Activated naive CD8-positive, alpha-beta T cell treated with anti-CD3 and anti-CD28 coated beads, Interleukin-2, amount 50 U/mL, for 24 hours (primary cell): ENCODE measurements at regions not wholly inside any gene's neighbourhood (a gene's known extent, or its start where the extent isn't known, plus 50 kb on each side); places are given as distances from the start of the nearest gene placed in this dataset.

Experiments used
- ATAC-seq: fragments of 150-1000 bp; cut with Tn5 transposase; one replicate; pipeline ENCODE4 v1.10.0; 2021
- DNase-seq: peaks from one replicate; pipeline ENCODE4 v3.0.0; 2021
- H3K27ac Mint-ChIP-seq: one replicate; pipeline ENCODE4 v1.8.0; 2021; ENCODE audit warnings: mild to moderate bottlenecking, mixed read lengths
- H3K27me3 Mint-ChIP-seq: one replicate; pipeline ENCODE4 v1.8.0; 2021; ENCODE audit warnings: mixed read lengths
- H3K36me3 Mint-ChIP-seq: one replicate; pipeline ENCODE4 v1.8.0; 2021; ENCODE audit warnings: low read depth, mixed read lengths
- H3K4me1 Mint-ChIP-seq: one replicate; pipeline ENCODE4 v1.8.0; 2021; ENCODE audit warnings: mixed read lengths
- H3K4me3 Mint-ChIP-seq: one replicate; pipeline ENCODE4 v1.8.0; 2021; ENCODE audit warnings: mild to moderate bottlenecking, moderate library complexity, mixed read lengths
- H3K9me3 Mint-ChIP-seq: one replicate; pipeline ENCODE4 v1.8.0; 2021; ENCODE audit warnings: mixed read lengths

- Mint-ChIP-seq H3K36me3 (no peaks in the 10 kb centered on the region), H3K4me3 (no peak overlapping the region), H3K27me3 (no peaks in the 10 kb centered on the region), H3K9me3 (peaks cover 4% of the 10 kb centered on the region), H3K4me1 (no peaks in the 10 kb centered on the region), H3K27ac (no peak overlapping the region)
- no peak for DNase-seq
- ATAC-seq = no peak
These were observed 505.9 kb upstream of the MANEA start for GRCh38 chr6:95071464-95071863.

GRCh38 chr6:95078457-95078856 is 498.9 kb upstream of the MANEA start:
- Mint-ChIP-seq H3K9me3 (no peaks in the 10 kb centered on the region), H3K36me3 (no peaks in the 10 kb centered on the region), H3K4me1 (no peaks in the 10 kb centered on the region), H3K4me3 (no peak overlapping the region), H3K27me3 (no peaks in the 10 kb centered on the region), H3K27ac (no peak overlapping the region)
- ATAC-seq = no peak
- no peak for DNase-seq

GRCh38 chr6:95081231-95081630 is 496.1 kb upstream of the MANEA start:
- no peak for DNase-seq
- Mint-ChIP-seq H3K36me3 (no peaks in the 10 kb centered on the region), H3K4me1 (no peaks in the 10 kb centered on the region), H3K27me3 (no peaks in the 10 kb centered on the region), H3K4me3 (no peak overlapping the region), H3K9me3 (no peaks in the 10 kb centered on the region), H3K27ac (no peak overlapping the region)
- ATAC-seq = no peak

- no peak for DNase-seq
- H3K9me3 Mint-ChIP-seq = no peaks in the 10 kb centered on the region
These were observed 495.4 kb upstream of the MANEA start for GRCh38 chr6:95081949-95082348.

GRCh38 chr6:95083506-95083905 is 493.8 kb upstream of the MANEA start:
- Mint-ChIP-seq H3K4me1 (no peaks in the 10 kb centered on the region), H3K4me3 (no peak overlapping the region), H3K36me3 (no peaks in the 10 kb centered on the region), H3K27ac (no peak overlapping the region), H3K9me3 (no peaks in the 10 kb centered on the region), H3K27me3 (no peaks in the 10 kb centered on the region)
- ATAC-seq (no peak), DNase-seq (no peak)

More at GRCh38 chr6:95081949-95082348, 495.4 kb upstream of the MANEA start:
- no peaks in the 10 kb centered on the region for H3K4me1 Mint-ChIP-seq
- H3K4me3 Mint-ChIP-seq = no peak overlapping the region
- ATAC-seq = no peak
- no peaks in the 10 kb centered on the region for H3K36me3 Mint-ChIP-seq
- H3K27me3 Mint-ChIP-seq = no peaks in the 10 kb centered on the region
- no peak overlapping the region for H3K27ac Mint-ChIP-seq

- H3K4me3 Mint-ChIP-seq = no peak overlapping the region
- H3K27ac Mint-ChIP-seq = no peak overlapping the region
- H3K36me3 Mint-ChIP-seq = no peaks in the 10 kb centered on the region
- peak; percentile 33 for ATAC-seq
- DNase-seq = no peak
- no peaks in the 10 kb centered on the region for H3K9me3 Mint-ChIP-seq
- no peaks in the 10 kb centered on the region for H3K4me1 Mint-ChIP-seq
- H3K27me3 Mint-ChIP-seq = no peaks in the 10 kb centered on the region
These were observed 492.5 kb upstream of the MANEA start for GRCh38 chr6:95084867-95085266.

- DNase-seq = no peak
These were observed 489.8 kb upstream of the MANEA start for GRCh38 chr6:95087394-95088097.

GRCh38 chr6:95091823-95092436 is 485.4 kb upstream of the MANEA start:
- Mint-ChIP-seq H3K4me1 (no peaks in the 10 kb centered on the region), H3K4me3 (no peak overlapping the region), H3K36me3 (no peaks in the 10 kb centered on the region), H3K27ac (no peak overlapping the region), H3K27me3 (no peaks in the 10 kb centered on the region), H3K9me3 (no peaks in the 10 kb centered on the region)
- DNase-seq (no peak), ATAC-seq (no peak)

More at GRCh38 chr6:95087394-95088097, 489.8 kb upstream of the MANEA start:
- Mint-ChIP-seq H3K9me3 (no peaks in the 10 kb centered on the region), H3K27ac (no peak overlapping the region), H3K36me3 (no peaks in the 10 kb centered on the region), H3K4me1 (no peaks in the 10 kb centered on the region), H3K4me3 (no peak overlapping the region), H3K27me3 (no peaks in the 10 kb centered on the region)
- ATAC-seq = no peak

- H3K27ac Mint-ChIP-seq = no peak overlapping the region
- H3K36me3 Mint-ChIP-seq = no peaks in the 10 kb centered on the region
- no peaks in the 10 kb centered on the region for H3K9me3 Mint-ChIP-seq
- H3K4me1 Mint-ChIP-seq = no peaks in the 10 kb centered on the region
- ATAC-seq (no peak), DNase-seq (no peak)
- H3K4me3 Mint-ChIP-seq = no peak overlapping the region
- no peaks in the 10 kb centered on the region for H3K27me3 Mint-ChIP-seq
These were observed 484.2 kb upstream of the MANEA start for GRCh38 chr6:95093154-95093553.

GRCh38 chr6:95094751-95095663 is 482.3 kb upstream of the MANEA start:
- Mint-ChIP-seq H3K27ac (no peak overlapping the region), H3K9me3 (no peaks in the 10 kb centered on the region), H3K36me3 (no peaks in the 10 kb centered on the region), H3K4me1 (no peaks in the 10 kb centered on the region), H3K4me3 (no peak overlapping the region), H3K27me3 (no peaks in the 10 kb centered on the region)
- no peak for DNase-seq
- ATAC-seq = no peak

- no peaks in the 10 kb centered on the region for H3K36me3 Mint-ChIP-seq
- no peak for DNase-seq
- no peaks in the 10 kb centered on the region for H3K27me3 Mint-ChIP-seq
- no peak for ATAC-seq
- no peak overlapping the region for H3K27ac Mint-ChIP-seq
- no peak overlapping the region for H3K4me3 Mint-ChIP-seq
- H3K9me3 Mint-ChIP-seq = no peaks in the 10 kb centered on the region
- H3K4me1 Mint-ChIP-seq = no peaks in the 10 kb centered on the region
These were observed 481.5 kb upstream of the MANEA start for GRCh38 chr6:95095855-95096254.

- DNase-seq (no peak), ATAC-seq (no peak)
- Mint-ChIP-seq H3K9me3 (no peaks in the 10 kb centered on the region), H3K4me1 (no peaks in the 10 kb centered on the region), H3K27ac (no peak overlapping the region), H3K4me3 (no peak overlapping the region), H3K36me3 (no peaks in the 10 kb centered on the region), H3K27me3 (no peaks in the 10 kb centered on the region)
These were observed 477.9 kb upstream of the MANEA start for GRCh38 chr6:95099410-95099809.

GRCh38 chr6:95109212-95109611 is 468.1 kb upstream of the MANEA start:
- H3K4me3 Mint-ChIP-seq = no peak overlapping the region
- ATAC-seq (no peak), DNase-seq (no peak)
- H3K36me3 Mint-ChIP-seq = no peaks in the 10 kb centered on the region
- H3K27me3 Mint-ChIP-seq = no peaks in the 10 kb centered on the region
- H3K27ac Mint-ChIP-seq = no peak overlapping the region
- H3K4me1 Mint-ChIP-seq = no peaks in the 10 kb centered on the region
- H3K9me3 Mint-ChIP-seq = no peaks in the 10 kb centered on the region

GRCh38 chr6:95110767-95111166 is 466.6 kb upstream of the MANEA start:
- Mint-ChIP-seq H3K4me3 (no peak overlapping the region), H3K27ac (no peak overlapping the region), H3K27me3 (no peaks in the 10 kb centered on the region), H3K9me3 (no peaks in the 10 kb centered on the region), H3K36me3 (no peaks in the 10 kb centered on the region), H3K4me1 (no peaks in the 10 kb centered on the region)
- DNase-seq = no peak
- ATAC-seq = no peak

GRCh38 chr6:95117236-95117635 is 460.1 kb upstream of the MANEA start:
- H3K36me3 Mint-ChIP-seq = no peaks in the 10 kb centered on the region
- no peaks in the 10 kb centered on the region for H3K4me1 Mint-ChIP-seq
- ATAC-seq (no peak), DNase-seq (no peak)
- H3K4me3 Mint-ChIP-seq = no peak overlapping the region
- H3K9me3 Mint-ChIP-seq = no peaks in the 10 kb centered on the region
- H3K27me3 Mint-ChIP-seq = no peaks in the 10 kb centered on the region
- H3K27ac Mint-ChIP-seq = no peak overlapping the region
